ENCODE measurements at regions not wholly inside any gene's neighbourhood (a gene's known extent, or its start where the extent isn't known, plus 50 kb on each side); places are given as distances from the start of the nearest gene placed in this dataset.

GRCh38 chr19:27709496-27709895 is 1503.5 kb downstream of the UQCRFS1 start:
- TF ChIP-seq CTCF (IDR thresholded peaks at IDR 0.05) (no peak), POLR2A (IDR thresholded peaks at IDR 0.05) (no peak)

Data from heart left ventricle (tissue), 13 donors.